ENCODE measurements at regions not wholly inside any gene's neighbourhood (a gene's known extent, or its start where the extent isn't known, plus 50 kb on each side); places are given as distances from the start of the nearest gene placed in this dataset.

DNA sequence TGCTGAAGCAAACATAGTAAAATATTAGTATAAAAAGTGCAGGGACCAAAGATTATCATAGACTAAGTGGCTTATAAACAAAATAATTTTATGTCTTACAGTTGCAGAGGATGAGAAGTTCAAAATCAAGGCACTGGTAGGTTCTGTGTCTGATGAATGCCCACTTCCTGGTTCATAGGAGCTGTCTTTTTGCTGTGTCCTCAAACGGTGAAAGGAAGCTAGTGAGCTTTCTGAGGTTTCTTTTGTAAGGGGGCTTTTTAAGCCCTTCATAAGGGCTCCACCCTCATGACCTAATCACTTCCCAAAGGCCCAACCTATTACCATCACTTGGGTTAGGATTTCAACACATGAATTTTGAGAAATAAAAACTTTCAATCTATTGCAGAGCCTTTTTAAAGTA, 946.7 kb upstream of the ACVR2A start:
- Mint-ChIP-seq H3K9me3 (no peaks in the 10 kb centered on the region), H3K36me3 (no peaks in the 10 kb centered on the region), H3K27ac (no peak overlapping the region), H3K27me3 (no peaks in the 10 kb centered on the region), H3K4me1 (no peaks in the 10 kb centered on the region), H3K4me3 (no peak overlapping the region)
- ATAC-seq (ENCODE audit: low read depth) (no peak), DNase-seq (no peak)
- POLR2A ChIA-PET: no interaction called here

DNA sequence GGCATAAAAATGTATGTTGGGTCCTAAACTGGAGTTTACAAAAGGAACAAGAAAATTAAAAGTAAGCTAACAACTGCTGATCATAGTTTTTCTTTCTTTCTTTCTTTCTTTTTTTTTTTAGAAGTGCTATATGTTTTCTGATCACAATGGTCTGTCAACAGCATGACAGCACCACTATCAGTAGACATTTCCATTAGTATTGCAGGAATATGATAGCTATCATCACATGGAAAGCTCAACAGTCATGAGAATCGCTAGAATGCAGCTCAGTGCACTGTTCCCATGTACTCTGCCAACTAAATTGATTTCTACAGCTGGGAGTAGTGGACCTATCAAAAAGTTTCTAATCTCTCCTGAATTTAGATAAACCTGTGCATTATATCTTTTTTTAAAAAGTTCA, 950.3 kb upstream of the ACVR2A start:
- Mint-ChIP-seq H3K36me3 (no peaks in the 10 kb centered on the region), H3K4me3 (no peak overlapping the region), H3K9me3 (no peaks in the 10 kb centered on the region), H3K27ac (no peak overlapping the region), H3K4me1 (no peaks in the 10 kb centered on the region), H3K27me3 (no peaks in the 10 kb centered on the region)
- POLR2A ChIA-PET: no interaction called here
- no peak for ATAC-seq (ENCODE audit: low read depth)
- no peak for DNase-seq

- ATAC-seq (ENCODE audit: low read depth) (no peak), DNase-seq (no peak)
- Mint-ChIP-seq H3K9me3 (no peaks in the 10 kb centered on the region), H3K27ac (no peak overlapping the region), H3K4me1 (no peaks in the 10 kb centered on the region), H3K27me3 (no peaks in the 10 kb centered on the region), H3K36me3 (no peaks in the 10 kb centered on the region), H3K4me3 (no peak overlapping the region)
- POLR2A ChIA-PET: no interaction called here
These were observed 951.3 kb upstream of the ACVR2A start for GRCh38 chr2:146893500-146894041.

GRCh38 chr2:146890491-146890890, 954.3 kb upstream of the ACVR2A start:
- ATAC-seq (ENCODE audit: low read depth) (no peak), DNase-seq (no peak)
- H3K27ac Mint-ChIP-seq: no peak overlapping the region

DNA sequence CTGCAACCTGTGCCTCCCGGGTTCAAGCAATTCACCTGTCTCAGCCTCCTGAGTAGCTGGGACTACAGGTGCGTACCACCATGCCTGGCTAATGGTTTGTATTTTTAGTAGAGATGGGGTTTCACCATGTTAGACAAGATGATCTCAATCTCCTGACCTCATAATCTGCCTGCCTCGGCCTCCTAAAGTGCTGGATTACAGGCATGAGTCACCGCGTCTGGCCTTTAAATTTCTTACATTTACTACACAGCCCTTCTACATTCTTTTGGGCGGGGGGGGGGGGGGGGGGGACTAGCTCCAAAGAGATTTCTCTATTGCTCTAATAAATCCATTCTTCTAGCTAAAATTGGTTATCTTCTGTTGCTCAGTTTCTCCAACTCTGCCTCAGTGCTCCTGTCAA, 964.9 kb upstream of the ACVR2A start:
- Mint-ChIP-seq H3K36me3 (no peaks in the 10 kb centered on the region), H3K4me1 (no peaks in the 10 kb centered on the region), H3K4me3 (no peak overlapping the region), H3K27me3 (no peaks in the 10 kb centered on the region), H3K9me3 (no peaks in the 10 kb centered on the region), H3K27ac (no peak overlapping the region)
- no peak for DNase-seq
- no peak for ATAC-seq (ENCODE audit: low read depth)
- POLR2A ChIA-PET: no interaction called here

More at GRCh38 chr2:146890491-146890890, 954.3 kb upstream of the ACVR2A start:
- no peaks in the 10 kb centered on the region for H3K36me3 Mint-ChIP-seq
- H3K4me1 Mint-ChIP-seq: no peaks in the 10 kb centered on the region
- no peak overlapping the region for H3K4me3 Mint-ChIP-seq
- POLR2A ChIA-PET: no interaction called here
- no peaks in the 10 kb centered on the region for H3K9me3 Mint-ChIP-seq
- H3K27me3 Mint-ChIP-seq: no peaks in the 10 kb centered on the region

GRCh38 chr2:146874260-146874658, 970.6 kb upstream of the ACVR2A start:
- POLR2A ChIA-PET: no interaction called here
- Mint-ChIP-seq H3K4me1 (no peaks in the 10 kb centered on the region), H3K9me3 (no peaks in the 10 kb centered on the region), H3K27ac (no peak overlapping the region), H3K27me3 (no peaks in the 10 kb centered on the region), H3K4me3 (no peak overlapping the region), H3K36me3 (no peaks in the 10 kb centered on the region)
- ATAC-seq (ENCODE audit: low read depth) (no peak), DNase-seq (no peak)

GRCh38 chr2:146873646-146874259, 971.1 kb upstream of the ACVR2A start:
- no peak overlapping the region for H3K4me3 Mint-ChIP-seq
- DNase-seq (no peak), ATAC-seq (ENCODE audit: low read depth) (no peak)
- H3K9me3 Mint-ChIP-seq: no peaks in the 10 kb centered on the region
- no peaks in the 10 kb centered on the region for H3K36me3 Mint-ChIP-seq
- H3K4me1 Mint-ChIP-seq: no peaks in the 10 kb centered on the region
- H3K27ac Mint-ChIP-seq: no peak overlapping the region
- no peaks in the 10 kb centered on the region for H3K27me3 Mint-ChIP-seq
- POLR2A ChIA-PET: no interaction called here

DNA sequence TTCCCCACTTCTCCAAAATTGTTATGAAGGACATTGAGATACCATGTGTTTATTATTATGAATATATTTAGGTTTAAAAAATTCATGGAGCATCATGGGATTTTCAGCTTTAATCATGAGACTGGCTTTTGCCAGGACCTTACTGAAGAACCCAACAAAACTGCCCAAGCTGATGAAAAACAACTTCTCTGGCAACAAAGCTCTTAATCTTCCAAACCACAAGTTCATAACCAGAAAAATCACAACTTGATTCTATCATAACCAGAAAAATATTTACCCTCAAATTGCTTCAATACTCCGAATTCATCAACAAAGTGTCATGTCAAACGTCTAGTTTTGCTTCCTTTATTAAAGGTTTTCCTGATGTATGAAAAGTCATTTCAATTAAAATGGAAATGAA, 971.8 kb upstream of the ACVR2A start:
- no peak for DNase-seq
- H3K4me1 Mint-ChIP-seq: no peaks in the 10 kb centered on the region
- H3K4me3 Mint-ChIP-seq: no peak overlapping the region
- no peak for ATAC-seq (ENCODE audit: low read depth)
- H3K36me3 Mint-ChIP-seq: no peaks in the 10 kb centered on the region
- no peaks in the 10 kb centered on the region for H3K27me3 Mint-ChIP-seq
- POLR2A ChIA-PET: no interaction called here
- no peaks in the 10 kb centered on the region for H3K9me3 Mint-ChIP-seq
- H3K27ac Mint-ChIP-seq: no peak overlapping the region

GRCh38 chr2:146870691-146871090, 974.1 kb upstream of the ACVR2A start:
- ATAC-seq (ENCODE audit: low read depth) (no peak), DNase-seq (no peak)
- Mint-ChIP-seq H3K27ac (no peak overlapping the region), H3K27me3 (no peaks in the 10 kb centered on the region), H3K9me3 (peaks cover under 1% of the 10 kb centered on the region), H3K4me3 (no peak overlapping the region), H3K36me3 (no peaks in the 10 kb centered on the region), H3K4me1 (no peaks in the 10 kb centered on the region)
- POLR2A ChIA-PET: no interaction called here

DNA sequence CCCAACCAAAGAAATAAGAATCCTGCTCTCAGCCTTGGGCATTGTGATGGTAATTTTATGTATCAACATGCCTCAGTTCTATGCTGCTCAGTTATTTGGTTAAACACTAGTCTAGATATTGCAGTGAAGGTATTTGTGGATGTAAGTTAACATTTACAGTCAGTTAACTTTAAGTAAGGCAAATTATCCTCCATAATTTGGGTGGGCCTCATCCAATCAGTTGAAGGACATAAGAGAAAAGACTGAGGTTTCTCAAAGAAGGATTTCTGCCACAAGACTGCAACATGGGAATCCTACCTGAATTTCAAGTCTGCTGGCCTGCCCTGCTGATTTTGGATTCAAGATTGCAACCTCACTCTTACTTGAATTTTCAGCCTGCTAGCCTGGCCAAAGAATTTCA, 975.5 kb upstream of the ACVR2A start:
- DNase-seq: no peak
- no peaks in the 10 kb centered on the region for H3K4me1 Mint-ChIP-seq
- POLR2A ChIA-PET: no interaction called here
- H3K27me3 Mint-ChIP-seq: no peaks in the 10 kb centered on the region
- no peak overlapping the region for H3K4me3 Mint-ChIP-seq
- no peaks in the 10 kb centered on the region for H3K36me3 Mint-ChIP-seq
- H3K9me3 Mint-ChIP-seq: peaks cover 4% of the 10 kb centered on the region
- ATAC-seq (ENCODE audit: low read depth): no peak
- H3K27ac Mint-ChIP-seq: no peak overlapping the region

DNA sequence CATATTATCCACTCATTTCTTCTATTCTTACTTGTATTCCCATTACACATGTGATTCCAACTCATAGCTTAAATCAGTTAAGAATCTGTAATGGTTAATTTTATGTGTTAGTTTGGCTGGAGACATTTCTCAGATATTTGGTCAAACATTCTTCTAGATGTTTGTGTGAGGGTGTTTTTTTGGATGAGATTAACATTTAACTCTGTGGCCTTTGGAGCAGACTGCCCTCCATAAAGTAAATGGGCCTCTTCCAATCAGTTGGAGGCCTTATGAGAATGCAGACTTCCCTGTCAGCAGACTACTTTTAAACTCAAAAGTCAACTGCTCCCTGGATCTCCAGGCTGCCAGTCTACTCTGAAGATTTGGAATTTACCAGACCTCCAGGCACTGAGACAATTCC, 976.8 kb upstream of the ACVR2A start:
- Mint-ChIP-seq H3K4me3 (no peak overlapping the region), H3K36me3 (no peaks in the 10 kb centered on the region), H3K4me1 (no peaks in the 10 kb centered on the region), H3K27ac (no peak overlapping the region), H3K9me3 (peaks cover 4% of the 10 kb centered on the region), H3K27me3 (no peaks in the 10 kb centered on the region)
- no peak for DNase-seq
- no peak for ATAC-seq (ENCODE audit: low read depth)
- POLR2A ChIA-PET: no interaction called here

DNA sequence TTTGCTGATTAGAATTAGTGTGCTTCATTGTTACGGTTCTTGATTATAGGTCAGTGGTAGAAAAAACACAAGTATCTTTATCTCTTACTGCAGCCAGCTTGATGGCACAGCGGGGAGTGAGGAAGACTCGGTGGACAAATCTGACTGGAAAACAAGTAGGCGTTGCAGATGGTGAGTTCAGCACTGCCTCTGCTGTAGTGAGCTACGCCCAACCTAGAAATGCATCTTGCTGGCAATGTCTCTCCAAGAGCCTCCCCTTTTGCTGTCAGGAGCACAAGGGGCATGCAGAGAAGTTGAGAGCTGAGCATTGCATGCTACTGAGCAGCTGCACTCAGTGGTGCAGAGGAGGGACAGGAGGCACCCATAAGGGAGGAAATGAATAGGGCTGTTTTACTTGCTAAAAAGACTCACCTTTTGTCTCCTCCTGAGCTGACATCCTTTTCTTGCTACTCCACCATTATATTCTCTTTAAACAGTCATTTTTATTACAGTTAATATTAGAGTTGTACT, 977.3 kb upstream of the ACVR2A start:
- H3K27ac Mint-ChIP-seq: no peak overlapping the region
- H3K9me3 Mint-ChIP-seq: peaks cover 4% of the 10 kb centered on the region
- H3K4me1 Mint-ChIP-seq: no peaks in the 10 kb centered on the region
- H3K4me3 Mint-ChIP-seq: no peak overlapping the region
- no peak for ATAC-seq (ENCODE audit: low read depth)
- POLR2A ChIA-PET: no interaction called here
- no peaks in the 10 kb centered on the region for H3K27me3 Mint-ChIP-seq
- no peaks in the 10 kb centered on the region for H3K36me3 Mint-ChIP-seq
- DNase-seq: no peak

DNA sequence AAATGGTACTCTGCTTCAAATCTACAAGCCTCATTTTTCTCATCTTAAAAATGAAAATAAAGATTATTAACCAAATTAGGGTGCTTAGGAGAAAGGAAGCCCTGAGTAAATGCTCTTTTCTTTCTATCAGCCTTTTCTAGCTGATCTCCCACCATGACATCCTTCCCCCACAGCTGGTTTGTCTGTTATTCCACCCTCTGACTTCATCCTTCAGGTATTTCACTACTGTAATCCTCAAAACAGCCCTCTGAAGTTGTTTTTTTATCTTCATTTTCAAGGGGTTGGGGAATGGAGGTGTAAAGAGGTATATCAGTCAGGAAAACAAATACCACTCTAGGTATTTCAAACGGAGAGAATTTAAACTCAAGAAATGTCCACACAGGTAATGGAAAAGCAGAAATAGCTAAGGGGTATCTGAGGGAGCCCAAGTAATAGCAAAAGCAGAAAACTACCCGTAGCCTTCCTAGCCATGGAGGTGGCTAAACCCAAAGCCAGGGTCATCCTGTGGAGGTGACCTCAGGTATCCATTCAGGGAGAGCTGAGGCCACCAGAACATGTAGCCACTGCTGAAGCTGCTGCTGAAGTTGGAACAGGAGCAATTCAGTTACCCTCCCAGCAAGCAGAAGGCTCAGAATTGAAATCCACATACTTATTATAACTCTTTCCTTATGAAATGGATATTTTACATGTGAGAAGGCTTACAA, 990.9 kb upstream of the ACVR2A start:
- POLR2A ChIA-PET: no interaction called here
- no peaks in the 10 kb centered on the region for H3K9me3 Mint-ChIP-seq
- H3K4me3 Mint-ChIP-seq: no peak overlapping the region

DNA sequence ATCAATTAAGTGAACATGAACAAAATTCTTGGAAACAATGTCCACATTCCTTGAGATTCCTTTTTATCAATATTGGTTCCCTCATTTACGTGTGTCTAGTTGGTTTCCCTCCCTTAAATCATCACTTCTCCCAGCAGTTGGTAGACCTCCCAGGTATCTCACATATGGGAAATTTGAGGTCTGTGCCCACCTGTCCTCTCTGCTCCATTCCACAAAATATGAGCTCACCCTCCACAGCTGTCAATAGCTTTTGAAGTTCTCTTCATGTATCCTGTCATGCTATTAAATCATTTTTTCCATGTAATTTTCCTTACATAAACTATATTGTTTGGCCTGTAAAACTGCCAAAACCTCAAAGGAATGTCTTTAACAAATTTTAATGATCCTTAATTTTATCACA, 992.2 kb upstream of the ACVR2A start:
- no peak for ATAC-seq (ENCODE audit: low read depth)
- no peak for DNase-seq
- H3K4me3 Mint-ChIP-seq: no peak overlapping the region

More for the DNA sequence above, 990.9 kb upstream of the ACVR2A start:
- no peak for ATAC-seq (ENCODE audit: low read depth)
- Mint-ChIP-seq H3K27me3 (no peaks in the 10 kb centered on the region), H3K4me1 (no peaks in the 10 kb centered on the region), H3K36me3 (no peaks in the 10 kb centered on the region), H3K27ac (no peak overlapping the region)
- no peak for DNase-seq

More for the DNA sequence above, 992.2 kb upstream of the ACVR2A start:
- H3K9me3 Mint-ChIP-seq: no peaks in the 10 kb centered on the region
- no peaks in the 10 kb centered on the region for H3K27me3 Mint-ChIP-seq
- POLR2A ChIA-PET: no interaction called here
- no peaks in the 10 kb centered on the region for H3K4me1 Mint-ChIP-seq
- H3K27ac Mint-ChIP-seq: no peak overlapping the region
- no peaks in the 10 kb centered on the region for H3K36me3 Mint-ChIP-seq

Measured in activated naive CD8-positive, alpha-beta T cell treated with anti-CD3 and anti-CD28 coated beads, Interleukin-2, amount 10 ng/mL, durations not matched to agents 7 days and 5 days (primary cell).